HG02678 (cell line): ENCODE measurements at regions not wholly inside any gene's neighbourhood (a gene's known extent, or its start where the extent isn't known, plus 50 kb on each side); places are given as distances from the start of the nearest gene placed in this dataset.
"Not testable (repeated sequence)": the region's sequence is repeated elsewhere in the genome, so short reads cannot be mapped to it uniquely, and the experiment has no call there.

Experiments
- ATAC-seq: cut with Tn5 transposase; IDR thresholded peaks from one replicate; pipeline ENCODE4 v1.9.1; 2021; ENCODE audit warnings: mild to moderate bottlenecking, moderate library complexity; ENCODE audit not compliant: unreplicated experiment

GRCh38 chr5:110275878-110276277 is 450.6 kb downstream of the TMEM232 start:
- no peak for ATAC-seq

- ATAC-seq, result not testable (repeated sequence)
Observed at GRCh38 chr5:110278449-110278848, 448.0 kb downstream of the TMEM232 start.

- not testable (repeated sequence) for ATAC-seq
Observed at GRCh38 chr5:110284121-110284520, 442.4 kb downstream of the TMEM232 start.

GRCh38 chr5:110288766-110289511 is 437.5 kb downstream of the TMEM232 start:
- ATAC-seq, result no peak

GRCh38 chr5:110289512-110289810 is 437.0 kb downstream of the TMEM232 start:
- no peak for ATAC-seq

GRCh38 chr5:110290542-110290941 is 435.9 kb downstream of the TMEM232 start:
- ATAC-seq, result no peak

- ATAC-seq, result no peak
Observed at GRCh38 chr5:110294281-110294680, 432.2 kb downstream of the TMEM232 start.

GRCh38 chr5:110297152-110297670 is 429.3 kb downstream of the TMEM232 start:
- no peak for ATAC-seq

GRCh38 chr5:110304176-110304575 is 422.3 kb downstream of the TMEM232 start:
- ATAC-seq, result no peak

- ATAC-seq, result no peak
Observed at GRCh38 chr5:110306650-110307049, 419.8 kb downstream of the TMEM232 start.

GRCh38 chr5:110309222-110309621 is 417.2 kb downstream of the TMEM232 start:
- no peak for ATAC-seq

GRCh38 chr5:110316566-110316965 is 409.9 kb downstream of the TMEM232 start:
- ATAC-seq, result not testable (repeated sequence)

GRCh38 chr5:110321117-110321516 is 405.4 kb downstream of the TMEM232 start:
- no peak for ATAC-seq

GRCh38 chr5:110323357-110323756 is 403.1 kb downstream of the TMEM232 start:
- ATAC-seq, result no peak

- no peak for ATAC-seq
Observed at GRCh38 chr5:110323832-110324231, 402.6 kb downstream of the TMEM232 start.

GRCh38 chr5:110324876-110325275 is 401.6 kb downstream of the TMEM232 start:
- ATAC-seq, result no peak

- ATAC-seq, result no peak
Observed at GRCh38 chr5:110329955-110330525, 396.4 kb downstream of the TMEM232 start.

GRCh38 chr5:110333384-110333783 is 393.1 kb downstream of the TMEM232 start:
- no peak for ATAC-seq

GRCh38 chr5:110335361-110336066 is 391.0 kb downstream of the TMEM232 start:
- ATAC-seq, result no peak

GRCh38 chr5:110338341-110339083 is 388.0 kb downstream of the TMEM232 start:
- no peak for ATAC-seq

- no peak for ATAC-seq
Observed at GRCh38 chr5:110339399-110339798, 387.1 kb downstream of the TMEM232 start.
